Activated CD8-positive, alpha-beta T cell treated with anti-CD3 and anti-CD28 coated beads, Interleukin-2, amount 10 ng/mL, durations not matched to agents 7 days and 5 days (primary cell): ENCODE measurements at regions not wholly inside any gene's neighbourhood (a gene's known extent, or its start where the extent isn't known, plus 50 kb on each side); places are given as distances from the start of the nearest gene placed in this dataset.

Experiments
- ATAC-seq: fragments of 150-1000 bp; cut with Tn5 transposase; one replicate; pipeline ENCODE4 v1.10.0; 2021; ENCODE audit warnings: moderate library complexity
- CTCF ChIA-PET: fragments of 350-600 bp; sonication (Branson Sonifier 250); formaldehyde crosslinking; loops from one replicate; lab custom pipeline; 2021; ENCODE audit warnings: antibody characterized with exemption; lab: Charles Lee
- POLR2A ChIA-PET: fragments of 350-600 bp; sonication (Branson Sonifier 250); formaldehyde crosslinking; loops from one replicate; lab custom pipeline; 2021; ENCODE audit warnings: antibody characterized with exemption; lab: Charles Lee
- DNase-seq: peaks from one replicate; pipeline ENCODE4 v3.0.0-alpha.2; 2020
- H3K27ac Mint-ChIP-seq: one replicate; pipeline ENCODE4 v1.8.0; 2021; ENCODE audit warnings: mild to moderate bottlenecking, mixed read lengths
- H3K27me3 Mint-ChIP-seq: one replicate; pipeline ENCODE4 v1.8.0; 2021; ENCODE audit warnings: low read depth, mixed read lengths
- H3K36me3 Mint-ChIP-seq: one replicate; pipeline ENCODE4 v1.8.0; 2021; ENCODE audit warnings: low read depth, mixed read lengths
- H3K4me1 Mint-ChIP-seq: one replicate; pipeline ENCODE4 v1.8.0; 2021; ENCODE audit warnings: low read depth, mixed read lengths
- H3K4me3 Mint-ChIP-seq: one replicate; pipeline ENCODE4 v1.8.0; 2021; ENCODE audit warnings: mild to moderate bottlenecking, mixed read lengths
- H3K9me3 Mint-ChIP-seq: one replicate; pipeline ENCODE4 v1.8.0; 2022; ENCODE audit warnings: mixed read lengths; ENCODE audit not compliant: insufficient read depth

DNA sequence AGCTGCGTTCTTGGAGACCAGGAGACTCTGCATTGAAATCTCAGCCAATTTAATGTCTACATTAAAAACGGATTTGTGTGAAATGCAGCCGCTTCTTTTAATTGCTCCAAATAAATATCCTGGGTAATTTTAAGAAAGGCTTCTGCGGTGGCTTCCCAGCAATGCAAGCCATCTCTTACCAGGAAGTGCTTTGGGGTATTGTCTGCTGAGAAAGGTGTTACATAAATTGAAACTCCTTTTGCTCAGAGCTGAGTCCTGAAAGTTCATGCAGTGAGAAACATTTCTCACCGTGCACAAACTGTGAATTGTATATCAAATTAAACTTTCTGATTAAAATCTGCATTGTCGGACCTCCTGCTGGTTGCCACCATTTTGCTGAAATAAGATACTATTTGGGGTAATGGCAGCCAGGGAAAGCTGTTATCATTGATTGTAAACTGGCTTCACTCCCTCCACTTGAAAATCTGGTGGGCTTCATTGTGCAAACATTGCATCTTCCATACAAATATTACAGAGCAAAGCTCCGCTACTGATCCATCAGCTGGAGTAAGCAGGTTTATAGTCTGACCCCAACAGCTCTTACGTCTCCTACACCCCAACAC is 59.5 kb downstream of the ZIC5 start:
- Mint-ChIP-seq H3K9me3 (no peaks in the 10 kb centered on the region), H3K36me3 (peaks cover 2% of the 10 kb centered on the region), H3K4me1 (peaks cover 37% of the 10 kb centered on the region), H3K27me3 (peaks cover 43% of the 10 kb centered on the region), H3K27ac (peak overlapping the region; percentile 58), H3K4me3 (peak overlapping the region; percentile 1)
- POLR2A ChIA-PET = no interaction called here
- ATAC-seq = peak; percentile 41
- CTCF ChIA-PET = interaction anchor here (0.6 to 6.4 kb wide), 4 partner anchors 11 to 323 kb away, joined by 3 to 33 read pairs (median 4); no protein-coding TSS in a partner anchor
- no peak for DNase-seq

DNA sequence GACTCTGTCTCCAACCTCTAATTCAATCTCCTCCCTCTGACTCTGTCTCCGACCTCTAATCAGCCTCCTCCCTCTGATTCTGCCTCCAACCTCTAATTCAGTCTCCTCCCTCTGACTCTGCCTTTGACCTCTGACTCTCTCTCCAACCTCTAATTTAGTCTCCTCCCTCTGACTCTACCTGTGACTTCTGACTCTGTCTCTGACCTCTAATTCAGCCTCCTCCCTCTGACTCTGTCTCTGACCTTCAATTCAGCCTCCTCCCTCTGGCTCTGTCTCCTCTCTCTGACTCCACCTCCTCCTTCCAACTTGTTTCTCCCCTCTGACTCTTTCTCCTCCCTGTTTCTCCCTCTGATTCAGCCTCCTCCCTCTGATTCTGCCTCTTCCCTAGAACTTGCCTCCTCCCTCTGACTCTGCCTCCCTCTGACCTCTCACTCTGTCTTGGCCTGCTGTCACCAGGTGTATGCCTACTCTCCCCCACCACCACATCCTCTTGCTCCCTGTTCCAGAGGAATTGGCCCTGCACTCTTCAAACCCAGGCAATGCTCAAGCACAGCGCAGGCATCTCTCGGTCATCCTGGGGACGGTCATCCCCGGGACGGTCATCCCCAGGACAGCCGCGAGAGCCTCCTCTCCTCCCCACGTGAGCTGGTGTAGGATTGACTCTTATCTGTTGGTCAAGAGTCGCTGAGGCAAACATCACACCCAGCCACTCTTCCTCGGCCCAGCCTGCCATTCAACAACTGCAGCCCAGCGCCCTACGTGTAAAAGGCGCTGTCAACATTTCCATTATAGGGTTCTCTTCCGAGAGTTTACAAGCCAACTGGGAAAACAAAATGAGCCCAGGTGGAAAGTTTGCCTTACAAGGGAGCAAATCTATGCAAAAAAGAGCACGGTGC is 60.2 kb downstream of the ZIC5 start:
- Mint-ChIP-seq H3K9me3 (no peaks in the 10 kb centered on the region), H3K4me1 (peaks cover 35% of the 10 kb centered on the region), H3K4me3 (no peak overlapping the region), H3K27me3 (peaks cover 46% of the 10 kb centered on the region), H3K27ac (peak overlapping the region; percentile 58), H3K36me3 (peaks cover 2% of the 10 kb centered on the region)
- DNase-seq = no peak
- no peak for ATAC-seq
- ChIA-PET CTCF (interaction anchor here (0.6 to 6.4 kb wide), 3 partner anchors 11 to 255 kb away, joined by 3 to 33 read pairs (median 3); no protein-coding TSS in a partner anchor), POLR2A (no interaction called here)

GRCh38 chr13:99909836-99910619 is 61.5 kb downstream of the ZIC5 start:
- H3K36me3 Mint-ChIP-seq = peaks cover 2% of the 10 kb centered on the region
- H3K27ac Mint-ChIP-seq = no peak overlapping the region
- H3K9me3 Mint-ChIP-seq = no peaks in the 10 kb centered on the region
- ChIA-PET POLR2A (no interaction called here), CTCF (interaction anchor here (0.8 to 6.4 kb wide), 3 partner anchors 9 to 605 kb away, joined by 3 to 33 read pairs (median 4); no protein-coding TSS in a partner anchor)
- no peak for ATAC-seq
- H3K4me3 Mint-ChIP-seq = no peak overlapping the region
- peaks cover 33% of the 10 kb centered on the region for H3K4me1 Mint-ChIP-seq
- no peak for DNase-seq
- H3K27me3 Mint-ChIP-seq = peaks cover 51% of the 10 kb centered on the region

DNA sequence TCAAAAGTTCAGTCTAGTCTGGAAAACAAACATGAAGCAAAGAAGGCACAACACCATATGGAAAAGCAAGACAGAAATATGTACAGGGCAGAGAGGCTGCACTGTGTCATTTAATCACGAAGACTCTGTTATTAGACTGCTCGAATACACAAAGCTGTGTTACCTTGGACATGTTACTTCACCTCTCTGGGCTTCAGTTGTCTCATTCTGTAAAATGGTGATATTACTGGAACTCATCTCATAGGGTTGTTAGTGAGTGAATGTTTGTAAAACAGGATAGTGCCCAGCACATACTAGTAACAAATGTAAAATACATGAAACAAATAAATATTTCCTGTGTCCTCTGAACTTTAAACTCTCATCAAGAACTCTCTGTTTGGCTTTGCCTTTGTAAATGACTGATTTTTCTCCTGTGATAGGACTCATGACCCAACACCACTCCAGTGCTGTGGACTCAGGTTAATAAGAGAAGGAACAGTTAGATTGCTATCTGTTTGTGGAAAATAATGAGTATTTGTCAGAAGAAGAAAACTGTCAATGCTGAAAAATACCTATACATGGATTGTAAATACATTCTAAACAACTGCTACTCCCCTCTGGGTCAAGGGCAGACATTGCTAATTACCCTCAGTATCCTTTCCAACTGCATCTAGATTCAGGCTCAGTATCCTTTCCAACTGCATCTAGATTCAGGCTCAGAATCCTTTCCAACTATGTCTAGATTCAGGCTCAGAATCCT is 62.3 kb downstream of the ZIC5 start:
- peaks cover 50% of the 10 kb centered on the region for H3K27me3 Mint-ChIP-seq
- CTCF ChIA-PET = interaction anchor here (0.8 to 1.2 kb wide), 2 partner anchors 253 to 606 kb away, joined by 3 to 4 read pairs; no protein-coding TSS in a partner anchor
- peaks cover 30% of the 10 kb centered on the region for H3K4me1 Mint-ChIP-seq
- DNase-seq (no peak), ATAC-seq (no peak)
- H3K9me3 Mint-ChIP-seq = no peaks in the 10 kb centered on the region
- H3K36me3 Mint-ChIP-seq = peaks cover 2% of the 10 kb centered on the region
- no peak overlapping the region for H3K27ac Mint-ChIP-seq
- no peak overlapping the region for H3K4me3 Mint-ChIP-seq
- POLR2A ChIA-PET = no interaction called here

- ATAC-seq (no peak), DNase-seq (no peak)
- Mint-ChIP-seq H3K36me3 (peaks cover 2% of the 10 kb centered on the region), H3K27ac (no peak overlapping the region), H3K4me1 (peaks cover 23% of the 10 kb centered on the region), H3K4me3 (no peak overlapping the region), H3K27me3 (peaks cover 48% of the 10 kb centered on the region), H3K9me3 (no peaks in the 10 kb centered on the region)
- POLR2A ChIA-PET = no interaction called here
- CTCF ChIA-PET = interaction anchor here (1.8 to 2.0 kb wide), 2 partner anchors 8 to 606 kb away, joined by 5 to 7 read pairs; no protein-coding TSS in a partner anchor
Observed at GRCh38 chr13:99908140-99908803, 63.3 kb downstream of the ZIC5 start.

GRCh38 chr13:99907627-99908026 is 63.9 kb downstream of the ZIC5 start:
- Mint-ChIP-seq H3K9me3 (no peaks in the 10 kb centered on the region), H3K4me3 (no peak overlapping the region), H3K36me3 (peaks cover 2% of the 10 kb centered on the region), H3K27me3 (peaks cover 50% of the 10 kb centered on the region), H3K4me1 (peaks cover 19% of the 10 kb centered on the region), H3K27ac (no peak overlapping the region)
- no peak for ATAC-seq
- ChIA-PET CTCF (interaction anchor here (1.8 to 2.0 kb wide), 2 partner anchors 9 to 607 kb away, joined by 5 to 7 read pairs; no protein-coding TSS in a partner anchor), POLR2A (no interaction called here)
- no peak for DNase-seq

DNA sequence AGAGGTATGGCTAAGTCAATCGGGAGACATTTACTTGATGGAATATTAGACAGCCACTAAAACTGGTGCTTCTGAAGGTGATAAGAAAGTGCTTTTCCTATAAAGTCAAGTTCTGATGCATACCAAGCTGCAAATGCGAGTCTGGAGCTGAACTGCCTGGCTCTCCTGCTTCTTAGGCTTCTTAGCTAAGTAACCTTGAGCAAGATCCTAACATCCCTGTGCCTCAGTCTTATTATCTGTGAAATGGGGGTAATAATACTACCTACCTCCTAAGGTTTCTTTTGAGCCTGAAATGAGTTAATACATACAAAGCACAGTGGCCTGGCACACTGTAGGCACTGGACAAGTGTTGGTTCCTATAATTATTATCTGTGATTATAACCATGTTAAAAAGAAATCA is 64.5 kb downstream of the ZIC5 start:
- H3K36me3 Mint-ChIP-seq = peaks cover 2% of the 10 kb centered on the region
- CTCF ChIA-PET = interaction anchor here (1.8 to 2.0 kb wide), 2 partner anchors 9 to 608 kb away, joined by 5 to 7 read pairs; no protein-coding TSS in a partner anchor

DNA sequence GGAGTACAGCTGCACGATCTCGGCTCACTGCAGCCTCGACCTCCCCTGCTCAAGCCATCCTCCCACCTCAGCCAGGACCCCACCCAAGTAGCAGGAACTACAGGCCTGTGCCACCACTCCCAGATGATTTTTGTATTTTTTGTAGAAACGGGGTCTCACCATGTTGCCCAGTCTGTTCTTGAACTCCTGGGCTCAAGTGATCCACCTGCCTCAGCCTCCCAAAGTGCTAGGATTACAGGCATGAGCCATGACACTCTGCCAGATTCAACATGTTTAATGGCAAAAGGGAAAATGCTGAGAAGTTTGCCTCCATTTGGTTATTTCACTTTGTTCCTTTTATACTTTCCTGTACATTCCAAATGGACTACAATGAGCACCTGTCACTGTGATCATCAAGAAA is 65.8 kb downstream of the ZIC5 start:
- ChIA-PET POLR2A (no interaction called here), CTCF (interaction anchor here (1.0 kb wide), 1 partner anchor 11 kb away, joined by 3 read pairs; no protein-coding TSS in a partner anchor)
- H3K9me3 Mint-ChIP-seq = no peaks in the 10 kb centered on the region
- ATAC-seq = no peak
- H3K4me3 Mint-ChIP-seq = no peak overlapping the region
- no peak for DNase-seq
- peaks cover 3% of the 10 kb centered on the region for H3K4me1 Mint-ChIP-seq
- H3K36me3 Mint-ChIP-seq = no peaks in the 10 kb centered on the region
- H3K27me3 Mint-ChIP-seq = peaks cover 49% of the 10 kb centered on the region
- no peak overlapping the region for H3K27ac Mint-ChIP-seq

More for the DNA sequence above, 64.5 kb downstream of the ZIC5 start:
- Mint-ChIP-seq H3K4me1 (peaks cover 16% of the 10 kb centered on the region), H3K4me3 (no peak overlapping the region), H3K27ac (no peak overlapping the region), H3K27me3 (peaks cover 53% of the 10 kb centered on the region), H3K9me3 (no peaks in the 10 kb centered on the region)
- DNase-seq = no peak
- POLR2A ChIA-PET = no interaction called here
- ATAC-seq = no peak

- peaks cover 5% of the 10 kb centered on the region for H3K4me1 Mint-ChIP-seq
- no peak overlapping the region for H3K4me3 Mint-ChIP-seq
- H3K36me3 Mint-ChIP-seq = no peaks in the 10 kb centered on the region
- no peaks in the 10 kb centered on the region for H3K9me3 Mint-ChIP-seq
- POLR2A ChIA-PET = no interaction called here
- H3K27ac Mint-ChIP-seq = no peak overlapping the region
- DNase-seq = no peak
- H3K27me3 Mint-ChIP-seq = peaks cover 52% of the 10 kb centered on the region
- ATAC-seq = no peak
- CTCF ChIA-PET = interaction anchor here (1.0 kb wide), 1 partner anchor 11 kb away, joined by 3 read pairs; no protein-coding TSS in a partner anchor
Observed at GRCh38 chr13:99905224-99905623, 66.3 kb downstream of the ZIC5 start.

- Mint-ChIP-seq H3K36me3 (no peaks in the 10 kb centered on the region), H3K4me3 (no peak overlapping the region), H3K27ac (no peak overlapping the region), H3K27me3 (peaks cover 47% of the 10 kb centered on the region), H3K9me3 (no peaks in the 10 kb centered on the region), H3K4me1 (peaks cover 6% of the 10 kb centered on the region)
- DNase-seq (no peak), ATAC-seq (no peak)
- ChIA-PET CTCF (no interaction called here), POLR2A (no interaction called here)
Observed at GRCh38 chr13:99903140-99903539, 68.4 kb downstream of the ZIC5 start.
